Activated naive CD4-positive, alpha-beta T cell treated with anti-CD3 and anti-CD28 coated beads, Interleukin-2, amount 10 ng/mL, durations not matched to agents 7 days and 5 days (primary cell): ENCODE measurements at regions not wholly inside any gene's neighbourhood (a gene's known extent, or its start where the extent isn't known, plus 50 kb on each side); places are given as distances from the start of the nearest gene placed in this dataset.
"Not testable (repeated sequence)": the region's sequence is repeated elsewhere in the genome, so short reads cannot be mapped to it uniquely, and the experiment has no call there.

Experiments used
- CTCF ChIA-PET: fragments of 350-600 bp; sonication (Branson Sonifier 250); formaldehyde crosslinking; loops from one replicate; lab custom pipeline; 2021; ENCODE audit warnings: antibody characterized with exemption; lab: Charles Lee
- DNase-seq: peaks from one replicate; pipeline ENCODE4 v3.0.0-alpha.2; 2020
- H3K27ac Mint-ChIP-seq: one replicate; pipeline ENCODE4 v1.8.0; 2021; ENCODE audit warnings: mild to moderate bottlenecking, moderate library complexity, mixed read lengths
- H3K27me3 Mint-ChIP-seq: one replicate; pipeline ENCODE4 v1.8.0; 2021; ENCODE audit warnings: mild to moderate bottlenecking, mixed read lengths
- H3K36me3 Mint-ChIP-seq: one replicate; pipeline ENCODE4 v1.8.0; 2021; ENCODE audit warnings: mixed read lengths
- H3K4me1 Mint-ChIP-seq: one replicate; pipeline ENCODE4 v1.8.0; 2021; ENCODE audit warnings: mixed read lengths
- H3K4me3 Mint-ChIP-seq: one replicate; pipeline ENCODE4 v1.8.0; 2021; ENCODE audit warnings: mild to moderate bottlenecking, moderate library complexity, mixed read lengths
- H3K9me3 Mint-ChIP-seq: one replicate; pipeline ENCODE4 v1.8.0; 2021; ENCODE audit warnings: mixed read lengths

- DNase-seq: no peak
- Mint-ChIP-seq H3K4me1 (peaks cover 43% of the 10 kb centered on the region), H3K27me3 (no peaks in the 10 kb centered on the region), H3K4me3 (no peak overlapping the region), H3K36me3 (peaks cover 20% of the 10 kb centered on the region), H3K9me3 (peaks cover 17% of the 10 kb centered on the region), H3K27ac (peak overlapping the region; percentile 80)
- CTCF ChIA-PET: interaction anchor here (0.9 to 1.7 kb wide), 2 partner anchors 13 to 467 kb away, joined by 3 to 7 read pairs; no protein-coding TSS in a partner anchor
These were observed 365.9 kb downstream of the MLLT3 start for GRCh38 chr9:20256284-20256948.

DNA sequence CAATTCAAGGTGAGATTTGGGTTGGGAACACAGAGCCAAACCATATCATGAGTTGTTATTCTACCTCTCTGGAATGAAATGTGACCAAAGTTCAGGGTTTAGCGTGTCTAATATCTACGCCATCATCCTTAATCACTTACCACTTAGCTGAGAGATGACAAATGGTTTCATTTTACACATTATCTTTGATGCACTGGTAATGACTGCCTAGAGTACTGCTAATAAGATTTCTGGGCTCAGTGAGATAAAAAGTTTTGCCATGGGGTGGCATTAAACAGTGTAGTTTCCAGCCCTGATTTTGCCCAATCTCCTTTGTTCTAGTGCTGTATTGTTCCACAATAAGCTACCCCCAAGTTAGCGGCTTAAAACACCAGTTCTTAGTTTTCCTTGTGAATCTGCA is 367.2 kb downstream of the MLLT3 start:
- Mint-ChIP-seq H3K27ac (no peak overlapping the region), H3K4me1 (peaks cover 43% of the 10 kb centered on the region)
- CTCF ChIA-PET: interaction anchor here (1.7 kb wide), 1 partner anchor 12 kb away, joined by 7 read pairs; no protein-coding TSS in a partner anchor

DNA sequence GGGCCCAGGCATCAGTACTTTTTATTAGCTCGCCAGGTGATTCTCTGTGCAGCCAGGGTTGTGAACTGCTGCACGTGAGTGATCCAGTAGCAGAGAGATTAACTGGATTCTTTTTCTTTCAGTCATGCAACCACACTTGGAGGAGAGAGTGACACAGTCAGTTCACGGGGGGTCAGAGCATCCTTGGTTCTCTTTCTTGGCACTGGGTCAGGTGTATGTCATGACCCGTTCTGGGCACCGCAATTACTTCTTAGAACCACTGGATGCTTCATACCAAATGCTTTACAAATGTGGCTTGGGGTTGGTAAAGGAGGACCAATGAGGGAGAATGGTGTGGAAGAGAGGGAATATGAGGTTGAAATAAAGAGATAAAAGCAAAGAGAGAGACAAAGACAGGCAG is 368.7 kb downstream of the MLLT3 start:
- Mint-ChIP-seq H3K4me1 (peaks cover 43% of the 10 kb centered on the region), H3K9me3 (peaks cover 23% of the 10 kb centered on the region), H3K27me3 (no peaks in the 10 kb centered on the region), H3K4me3 (no peak overlapping the region), H3K27ac (no peak overlapping the region), H3K36me3 (peaks cover 28% of the 10 kb centered on the region)
- CTCF ChIA-PET: no interaction called here
- DNase-seq: no peak

More for the DNA sequence above, 367.2 kb downstream of the MLLT3 start:
- peaks cover 24% of the 10 kb centered on the region for H3K36me3 Mint-ChIP-seq
- H3K9me3 Mint-ChIP-seq: peaks cover 21% of the 10 kb centered on the region
- no peak for DNase-seq
- no peak overlapping the region for H3K4me3 Mint-ChIP-seq
- no peaks in the 10 kb centered on the region for H3K27me3 Mint-ChIP-seq

DNA sequence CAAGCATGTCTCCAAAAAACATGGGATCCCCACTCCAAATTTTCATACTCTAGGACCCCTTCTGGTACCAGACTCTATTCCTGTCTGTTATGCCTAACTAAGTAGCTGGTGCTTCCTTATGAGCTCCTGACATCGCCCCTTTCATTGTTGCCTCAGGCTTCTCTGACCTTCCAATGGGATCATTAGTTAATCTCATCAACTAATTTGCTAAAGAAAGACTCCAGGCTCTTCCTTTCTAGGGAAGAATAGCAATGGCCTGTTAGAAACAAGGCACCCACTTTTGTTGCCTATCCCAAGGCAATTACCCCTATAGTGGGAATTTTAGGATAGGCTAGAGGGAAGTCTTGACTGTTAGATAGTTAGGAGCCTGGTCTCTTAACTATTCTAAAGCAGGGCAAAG is 369.5 kb downstream of the MLLT3 start:
- no peak overlapping the region for H3K27ac Mint-ChIP-seq
- peaks cover 35% of the 10 kb centered on the region for H3K36me3 Mint-ChIP-seq
- peaks cover 31% of the 10 kb centered on the region for H3K9me3 Mint-ChIP-seq
- no peaks in the 10 kb centered on the region for H3K27me3 Mint-ChIP-seq
- H3K4me3 Mint-ChIP-seq: no peak overlapping the region
- DNase-seq: no peak
- CTCF ChIA-PET: no interaction called here
- peaks cover 43% of the 10 kb centered on the region for H3K4me1 Mint-ChIP-seq

DNA sequence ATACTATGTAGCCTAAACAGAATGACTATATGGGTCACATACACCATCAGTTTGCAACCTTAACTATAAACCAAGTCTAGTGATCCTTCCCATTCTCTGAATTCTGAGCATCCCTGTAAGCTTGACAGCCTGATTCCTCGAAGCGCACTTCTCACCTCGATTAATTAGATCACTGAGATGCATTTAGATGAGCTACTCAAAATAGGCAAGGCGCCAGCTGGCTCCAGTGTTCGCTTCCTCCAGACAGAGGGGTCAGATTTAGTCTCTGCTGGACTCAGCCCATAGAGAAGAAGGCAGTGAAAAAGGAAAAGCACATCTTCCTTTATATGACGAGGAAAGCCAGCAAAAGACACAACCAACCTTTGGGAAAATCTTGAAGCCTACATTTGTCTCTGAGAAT is 371.5 kb downstream of the MLLT3 start:
- H3K4me1 Mint-ChIP-seq: peaks cover 40% of the 10 kb centered on the region
- H3K27ac Mint-ChIP-seq: no peak overlapping the region
- H3K9me3 Mint-ChIP-seq: peaks cover 42% of the 10 kb centered on the region
- DNase-seq: no peak
- peaks cover 42% of the 10 kb centered on the region for H3K36me3 Mint-ChIP-seq
- CTCF ChIA-PET: no interaction called here
- no peaks in the 10 kb centered on the region for H3K27me3 Mint-ChIP-seq
- no peak overlapping the region for H3K4me3 Mint-ChIP-seq

- H3K27ac Mint-ChIP-seq: peak overlapping the region; percentile 83
- no peaks in the 10 kb centered on the region for H3K27me3 Mint-ChIP-seq
- H3K4me3 Mint-ChIP-seq: no peak overlapping the region
- H3K4me1 Mint-ChIP-seq: peaks cover 78% of the 10 kb centered on the region
- DNase-seq: no peak
- peaks cover 44% of the 10 kb centered on the region for H3K9me3 Mint-ChIP-seq
- CTCF ChIA-PET: no interaction called here
- peaks cover 63% of the 10 kb centered on the region for H3K36me3 Mint-ChIP-seq
These were observed 378.0 kb downstream of the MLLT3 start for GRCh38 chr9:20244271-20244670.

GRCh38 chr9:20243841-20244240 is 378.5 kb downstream of the MLLT3 start:
- peaks cover 79% of the 10 kb centered on the region for H3K4me1 Mint-ChIP-seq
- CTCF ChIA-PET: interaction anchor here (1.3 to 2.1 kb wide), 2 partner anchors 12 to 78 kb away, joined by 4 to 7 read pairs; no protein-coding TSS in a partner anchor
- H3K36me3 Mint-ChIP-seq: peaks cover 58% of the 10 kb centered on the region
- DNase-seq: no peak
- no peak overlapping the region for H3K4me3 Mint-ChIP-seq
- H3K27me3 Mint-ChIP-seq: no peaks in the 10 kb centered on the region
- H3K27ac Mint-ChIP-seq: peak overlapping the region; percentile 83
- peaks cover 41% of the 10 kb centered on the region for H3K9me3 Mint-ChIP-seq

GRCh38 chr9:20242510-20243189 is 379.6 kb downstream of the MLLT3 start:
- Mint-ChIP-seq H3K9me3 (peaks cover 34% of the 10 kb centered on the region), H3K27me3 (no peaks in the 10 kb centered on the region), H3K27ac (peak overlapping the region; percentile 83), H3K4me3 (peak overlapping the region; percentile 5), H3K36me3 (peaks cover 51% of the 10 kb centered on the region), H3K4me1 (peaks cover 84% of the 10 kb centered on the region)
- CTCF ChIA-PET: interaction anchor here (1.0 to 2.1 kb wide), 5 partner anchors 13 to 296 kb away, joined by 4 to 8 read pairs (median 5); no protein-coding TSS in a partner anchor
- peak; percentile 72 for DNase-seq

- Mint-ChIP-seq H3K27ac (peak overlapping the region; percentile 73), H3K4me3 (no peak overlapping the region)
- no peak for DNase-seq
These were observed 381.8 kb downstream of the MLLT3 start for GRCh38 chr9:20240498-20240897.

GRCh38 chr9:20238921-20239320 is 383.4 kb downstream of the MLLT3 start:
- Mint-ChIP-seq H3K9me3 (peaks cover 37% of the 10 kb centered on the region), H3K4me3 (no peak overlapping the region), H3K36me3 (peaks cover 65% of the 10 kb centered on the region), H3K27ac (no peak overlapping the region), H3K27me3 (no peaks in the 10 kb centered on the region), H3K4me1 (peaks cover 86% of the 10 kb centered on the region)
- DNase-seq: no peak
- CTCF ChIA-PET: no interaction called here

More at GRCh38 chr9:20240498-20240897, 381.8 kb downstream of the MLLT3 start:
- Mint-ChIP-seq H3K27me3 (no peaks in the 10 kb centered on the region), H3K36me3 (peaks cover 60% of the 10 kb centered on the region), H3K9me3 (peaks cover 34% of the 10 kb centered on the region), H3K4me1 (peaks cover 90% of the 10 kb centered on the region)
- CTCF ChIA-PET: interaction anchor here (0.7 kb wide), 1 partner anchor 16 kb away, joined by 3 read pairs; no protein-coding TSS in a partner anchor

DNA sequence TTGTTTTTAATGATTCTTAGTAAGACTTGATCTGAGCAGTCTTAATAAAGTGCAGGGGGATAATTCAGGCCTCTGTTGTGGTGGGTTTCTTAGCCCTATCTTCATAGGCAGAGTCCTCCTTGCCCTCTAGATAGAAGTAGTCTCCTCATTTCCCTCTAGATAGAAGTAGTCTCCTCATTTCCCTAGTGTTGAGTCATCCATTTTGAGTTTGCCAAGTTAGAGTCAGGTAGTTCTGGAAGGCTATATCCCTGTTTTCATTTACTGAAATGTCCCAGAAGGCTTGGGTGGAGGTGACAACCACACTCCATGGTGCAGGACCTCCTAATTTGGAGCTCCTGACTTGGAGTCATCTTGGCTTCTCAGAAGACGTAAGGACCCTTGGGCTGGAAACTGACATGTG is 384.6 kb downstream of the MLLT3 start:
- Mint-ChIP-seq H3K27ac (no peak overlapping the region), H3K9me3 (peaks cover 43% of the 10 kb centered on the region), H3K36me3 (peaks cover 69% of the 10 kb centered on the region), H3K27me3 (no peaks in the 10 kb centered on the region), H3K4me3 (no peak overlapping the region), H3K4me1 (peaks cover 74% of the 10 kb centered on the region)
- no peak for DNase-seq
- CTCF ChIA-PET: interaction anchor here (0.6 kb wide), 1 partner anchor 291 kb away, joined by 3 read pairs; no protein-coding TSS in a partner anchor

- Mint-ChIP-seq H3K36me3 (peaks cover 68% of the 10 kb centered on the region), H3K27me3 (no peaks in the 10 kb centered on the region), H3K27ac (no peak overlapping the region), H3K9me3 (peaks cover 45% of the 10 kb centered on the region), H3K4me3 (no peak overlapping the region), H3K4me1 (peaks cover 64% of the 10 kb centered on the region)
- no peak for DNase-seq
- CTCF ChIA-PET: no interaction called here
These were observed 385.6 kb downstream of the MLLT3 start for GRCh38 chr9:20236676-20237075.

DNA sequence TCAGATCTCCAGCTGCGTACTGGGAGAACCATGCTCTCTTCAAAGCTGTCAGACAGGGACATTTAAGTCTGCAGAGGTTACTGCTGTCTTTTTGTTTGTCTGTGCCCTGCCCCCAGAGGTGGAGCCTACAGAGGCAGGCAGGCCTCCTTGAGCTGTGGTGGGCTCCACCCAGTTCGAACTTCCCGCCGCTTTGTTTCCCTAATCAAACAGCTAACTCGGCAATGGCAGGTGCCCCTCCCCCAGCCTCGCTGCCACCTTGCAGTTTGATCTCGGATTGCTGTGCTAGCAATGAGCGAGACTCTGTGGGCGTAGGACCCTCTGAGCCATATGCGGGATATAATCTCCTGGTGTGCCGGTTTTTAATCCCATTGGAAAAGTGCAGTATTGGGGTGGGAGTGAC is 387.1 kb downstream of the MLLT3 start:
- H3K36me3 Mint-ChIP-seq: peaks cover 69% of the 10 kb centered on the region
- H3K27ac Mint-ChIP-seq, CTCF ChIA-PET, H3K27me3 Mint-ChIP-seq, H3K4me3 Mint-ChIP-seq: not testable (repeated sequence)
- H3K4me1 Mint-ChIP-seq: peaks cover 49% of the 10 kb centered on the region
- peaks cover 52% of the 10 kb centered on the region for H3K9me3 Mint-ChIP-seq
- peak; percentile 51 for DNase-seq

DNA sequence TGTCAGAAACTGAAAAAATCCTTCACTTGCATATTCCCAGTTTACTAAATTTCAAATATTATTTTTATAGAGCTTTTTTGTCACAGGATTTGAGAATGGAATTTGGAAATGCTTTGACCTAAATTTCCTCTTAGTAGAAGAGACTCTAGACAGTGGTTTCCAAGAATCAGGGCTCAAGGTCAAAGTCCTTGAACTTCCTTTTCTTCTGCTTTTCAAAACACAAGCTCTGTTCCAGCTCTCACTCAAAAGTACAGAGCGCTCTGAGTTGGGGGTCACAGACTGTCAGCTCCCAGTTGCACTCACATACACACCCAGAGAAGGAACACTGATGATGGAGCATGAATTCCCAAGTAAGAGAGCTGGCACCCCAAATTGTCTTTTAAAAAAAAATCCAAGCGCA is 394.2 kb downstream of the MLLT3 start:
- Mint-ChIP-seq H3K4me1 (peaks cover 59% of the 10 kb centered on the region), H3K27me3 (no peaks in the 10 kb centered on the region), H3K4me3 (no peak overlapping the region), H3K27ac (peak overlapping the region; percentile 70), H3K9me3 (peaks cover 48% of the 10 kb centered on the region), H3K36me3 (peaks cover 50% of the 10 kb centered on the region)
- CTCF ChIA-PET: interaction anchor here (1.8 to 2.0 kb wide), 2 partner anchors 12 to 14 kb away, joined by 4 read pairs; no protein-coding TSS in a partner anchor
- no peak for DNase-seq
